ENCODE measurements at regions not wholly inside any gene's neighbourhood (a gene's known extent, or its start where the extent isn't known, plus 50 kb on each side); places are given as distances from the start of the nearest gene placed in this dataset.

GRCh38 chr6:22749696-22750095 is 180.3 kb downstream of the HDGFL1 start:
- H4K8ac ChIP-seq (replicated peaks; ENCODE audit: insufficient read length, low read depth, low read length) = no peak overlapping the region
- no peak for DNase-seq
- H2AFZ ChIP-seq (ENCODE audit: low read length) = no peak overlapping the region
- Mint-ChIP-seq H3K4me3 (no peak overlapping the region), H3K27ac (no peak overlapping the region), H3K36me3 (ENCODE audit: insufficient read depth in 1 of 3, low read depth in 3 of 3) (no peaks in the 10 kb centered on the region), H3K4me1 (peaks cover 0 to 3% of the 10 kb centered on the region in 2 experiments; a peak in 2 of 4 replicates), H3K9me3 (no peaks in the 10 kb centered on the region), H3K27me3 (ENCODE audit: low read depth) (no peaks in the 10 kb centered on the region)
- H3K9me3 ChIP-seq (ENCODE audit: control insufficient read depth, low read depth, low read length) = no peaks in the 10 kb centered on the region
- H3K23ac ChIP-seq (ENCODE audit: insufficient read length, low read depth, low read length) = no peak overlapping the region
- H4K20me1 ChIP-seq (ENCODE audit: control insufficient read depth, insufficient read depth, insufficient read length) = no peaks in the 10 kb centered on the region
- no peak overlapping the region for H2AK5ac ChIP-seq (ENCODE audit: insufficient read length, low read length)
- no peak overlapping the region for H3K9ac ChIP-seq (ENCODE audit: extremely low read depth, insufficient read length, low read length)
- H3K18ac ChIP-seq (ENCODE audit: insufficient read length, low read depth, low read length) = no peak overlapping the region
- no peaks in the 10 kb centered on the region for H3K4me1 ChIP-seq (ENCODE audit: insufficient read depth, low read length)
- no CpG with 5 or more reads among the region's 3 CpGs for WGBS (ENCODE audit: extremely low coverage, insufficient read length, low lambda C conversion rate)
- H3K23me2 ChIP-seq (ENCODE audit: insufficient read length, low read depth, low read length, poor library complexity, severe bottlenecking) = no peaks in the 10 kb centered on the region
- no peak overlapping the region for H3K4me2 ChIP-seq (ENCODE audit: insufficient read depth, insufficient read length, low read length)
- no peak overlapping the region for H4K5ac ChIP-seq (ENCODE audit: insufficient read length, low read depth, low read length)
- H3K79me2 ChIP-seq (ENCODE audit: insufficient read depth, low read length) = no peaks in the 10 kb centered on the region
- no peak overlapping the region for H2BK15ac ChIP-seq (ENCODE audit: low read depth, low read length)
- H2BK20ac ChIP-seq (ENCODE audit: low read depth, low read length, poor library complexity, severe bottlenecking) = no peak overlapping the region
- no peak overlapping the region for H3K56ac ChIP-seq (ENCODE audit: insufficient read length, low read depth, low read length)
- H3T11ph ChIP-seq (ENCODE audit: low read length) = no peak overlapping the region
- no peak overlapping the region for H2BK120ac ChIP-seq (ENCODE audit: low read depth, low read length, poor library complexity, severe bottlenecking)
- H3K4ac ChIP-seq (ENCODE audit: low read depth, low read length) = no peak overlapping the region
- no peak overlapping the region for H2BK12ac ChIP-seq (ENCODE audit: insufficient read length, low read depth, low read length)
- H3K27ac ChIP-seq (ENCODE audit: insufficient read length, low read depth, low read length) = no peak overlapping the region
- H2BK5ac ChIP-seq (ENCODE audit: insufficient read length, low read length) = no peak overlapping the region
- H3K27me3 ChIP-seq (ENCODE audit: insufficient read depth, low read length) = no peaks in the 10 kb centered on the region
- no peaks in the 10 kb centered on the region for H3K79me1 ChIP-seq (ENCODE audit: insufficient read depth, low read depth, low read length, poor library complexity, severe bottlenecking)
- TF ChIP-seq CTCF (conservative IDR thresholded peaks at IDR 0.05) = no peak
- H3K14ac ChIP-seq (ENCODE audit: insufficient read depth, low read length) = no peak overlapping the region
- no peak overlapping the region for H4K91ac ChIP-seq (ENCODE audit: insufficient read length, low read depth, low read length)
